ENCODE measurements at regions not wholly inside any gene's neighbourhood (a gene's known extent, or its start where the extent isn't known, plus 50 kb on each side); places are given as distances from the start of the nearest gene placed in this dataset.

DNA sequence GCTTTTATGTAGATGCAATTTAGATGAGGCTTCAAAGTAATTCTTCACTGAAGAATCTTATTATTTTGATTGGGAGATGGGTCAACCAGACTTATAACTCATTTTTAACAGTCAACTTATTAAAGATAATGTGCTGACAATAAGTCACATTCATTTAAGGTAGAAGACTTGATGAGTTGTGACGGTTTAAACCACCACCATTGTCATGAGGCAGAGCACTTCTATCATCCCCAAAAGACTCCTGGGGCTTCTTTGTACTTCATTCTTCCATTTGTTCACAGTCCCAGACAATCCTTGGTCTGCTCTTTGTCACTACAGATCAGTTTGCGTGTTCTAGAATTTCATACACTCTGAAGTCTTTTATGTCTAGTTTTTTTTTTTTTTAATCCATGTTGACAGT is 346.1 kb downstream of the RASEF start:
- no peak for TF ChIP-seq POLR2AphosphoS5 (IDR thresholded peaks at IDR 0.05; ENCODE audit: low read depth, low read length)
- TF ChIP-seq REST (IDR thresholded peaks at IDR 0.05; ENCODE audit: insufficient read depth in 1 of 2, low read depth in 2 of 2, low read length in 2 of 2): no peak
- no peak for TF ChIP-seq SIN3A (IDR thresholded peaks at IDR 0.05; ENCODE audit: borderline replicate concordance, insufficient read depth, low read length)
- TF ChIP-seq FOXP2 (optimal IDR thresholded peaks at IDR 0.05; ENCODE audit: borderline replicate concordance, extremely low read depth, extremely low read length, insufficient read depth): no peak

All from PFSK-1 (cell line).